ENCODE measurements at regions not wholly inside any gene's neighbourhood (a gene's known extent, or its start where the extent isn't known, plus 50 kb on each side); places are given as distances from the start of the nearest gene placed in this dataset.

- DNase-seq (ENCODE audit: low read depth in 2 of 2, low spot score in 1 of 2): no peak
These were observed 407.0 kb upstream of the RGMA start for GRCh38 chr15:93495799-93496637.

- DNase-seq (ENCODE audit: low read depth in 2 of 2, low spot score in 1 of 2): no peak
These were observed 404.2 kb upstream of the RGMA start for GRCh38 chr15:93493172-93493571.

GRCh38 chr15:93491291-93491690 lies 402.3 kb upstream of the RGMA start:
- DNase-seq (ENCODE audit: low read depth in 2 of 2, low spot score in 1 of 2): no peak

- DNase-seq (ENCODE audit: low read depth in 2 of 2, low spot score in 1 of 2): no peak
These were observed 399.3 kb upstream of the RGMA start for GRCh38 chr15:93488296-93488713.

- no peak for DNase-seq (ENCODE audit: low read depth in 2 of 2, low spot score in 1 of 2)
These were observed 397.6 kb upstream of the RGMA start for GRCh38 chr15:93486407-93487117.

GRCh38 chr15:93485438-93486327 lies 396.7 kb upstream of the RGMA start:
- DNase-seq (ENCODE audit: low read depth in 2 of 2, low spot score in 1 of 2): no peak

- DNase-seq (ENCODE audit: low read depth in 2 of 2, low spot score in 1 of 2): no peak
These were observed 394.9 kb upstream of the RGMA start for GRCh38 chr15:93483923-93484322.

- no peak for DNase-seq (ENCODE audit: low read depth in 2 of 2, low spot score in 1 of 2)
These were observed 393.7 kb upstream of the RGMA start for GRCh38 chr15:93482731-93483130.

- no peak for DNase-seq (ENCODE audit: low read depth in 2 of 2, low spot score in 1 of 2)
These were observed 390.7 kb upstream of the RGMA start for GRCh38 chr15:93479715-93480114.

GRCh38 chr15:93478947-93479346 lies 389.9 kb upstream of the RGMA start:
- no peak for DNase-seq (ENCODE audit: low read depth in 2 of 2, low spot score in 1 of 2)

- DNase-seq (ENCODE audit: low read depth in 2 of 2, low spot score in 1 of 2): no peak
These were observed 388.7 kb upstream of the RGMA start for GRCh38 chr15:93477721-93478120.

- no peak for DNase-seq (ENCODE audit: low read depth in 2 of 2, low spot score in 1 of 2)
These were observed 388.2 kb upstream of the RGMA start for GRCh38 chr15:93477188-93477587.

- no peak for DNase-seq (ENCODE audit: low read depth in 2 of 2, low spot score in 1 of 2)
These were observed 387.6 kb upstream of the RGMA start for GRCh38 chr15:93476491-93477177.

GRCh38 chr15:93474728-93475127 lies 385.7 kb upstream of the RGMA start:
- no peak for DNase-seq (ENCODE audit: low read depth in 2 of 2, low spot score in 1 of 2)

- DNase-seq (ENCODE audit: low read depth in 2 of 2, low spot score in 1 of 2): no peak
These were observed 381.0 kb upstream of the RGMA start for GRCh38 chr15:93469994-93470393.

GRCh38 chr15:93467337-93467736 lies 378.3 kb upstream of the RGMA start:
- DNase-seq (ENCODE audit: low read depth in 2 of 2, low spot score in 1 of 2): no peak

- no peak for DNase-seq (ENCODE audit: low read depth in 2 of 2, low spot score in 1 of 2)
These were observed 377.4 kb upstream of the RGMA start for GRCh38 chr15:93466380-93466779.

GRCh38 chr15:93462690-93463089 lies 373.7 kb upstream of the RGMA start:
- DNase-seq (ENCODE audit: low read depth in 2 of 2, low spot score in 1 of 2): no peak

GRCh38 chr15:93460717-93461116 lies 371.7 kb upstream of the RGMA start:
- DNase-seq (ENCODE audit: low read depth in 2 of 2, low spot score in 1 of 2): no peak

- no peak for DNase-seq (ENCODE audit: low read depth in 2 of 2, low spot score in 1 of 2)
These were observed 370.4 kb upstream of the RGMA start for GRCh38 chr15:93459396-93459795.

GRCh38 chr15:93458597-93458996 lies 369.6 kb upstream of the RGMA start:
- DNase-seq (ENCODE audit: low read depth in 2 of 2, low spot score in 1 of 2): no peak
